GM12891 (cell line): ENCODE measurements at regions not wholly inside any gene's neighbourhood (a gene's known extent, or its start where the extent isn't known, plus 50 kb on each side); places are given as distances from the start of the nearest gene placed in this dataset.

Experiments
- PAX5 ChIP-seq: IDR thresholded peaks from 2 replicates; pipeline ENCODE4 v1.6.1; 2011; ENCODE audit warnings: low read length, moderate library complexity, mild to moderate bottlenecking; ENCODE audit not compliant: insufficient read depth, severe bottlenecking
- POLR2A ChIP-seq: IDR thresholded peaks from 2 replicates; pipeline ENCODE4 v1.6.1; 2011; ENCODE audit warnings: low read depth, low read length, control low read depth

DNA sequence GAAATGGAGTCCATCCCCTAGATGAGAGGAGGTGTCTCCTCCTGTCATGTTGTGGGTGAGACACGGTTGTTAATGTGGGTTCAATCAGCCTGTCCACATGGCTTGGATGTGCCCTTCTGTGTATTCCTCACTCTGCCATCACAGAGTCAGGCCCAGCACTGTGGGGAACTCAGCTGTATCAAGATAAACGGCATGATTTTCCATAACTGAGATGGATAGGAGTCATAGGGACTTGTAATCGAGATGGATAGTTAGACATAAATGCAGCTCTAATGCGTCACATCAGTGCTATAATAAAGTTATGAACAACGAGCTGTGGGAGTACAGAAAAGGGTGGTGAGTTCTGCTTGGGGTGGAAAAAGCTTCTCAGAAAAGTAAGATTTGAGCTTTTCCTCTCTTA is 152.9 kb downstream of the RWDD3 start:
- TF ChIP-seq PAX5 (no peak), POLR2A (no peak)
